HEK293 (cell line): ENCODE measurements at regions not wholly inside any gene's neighbourhood (a gene's known extent, or its start where the extent isn't known, plus 50 kb on each side); places are given as distances from the start of the nearest gene placed in this dataset.

ENCODE experiments used
- CTCF ChIA-PET: fragments of 350-600 bp; formaldehyde crosslinking; extraction: SDS; loops from one replicate; lab custom pipeline; 2021; ENCODE audit warnings: antibody characterized with exemption; lab: Yijun Ruan, JAX
- POLR2A ChIA-PET: fragments of 300-600 bp; formaldehyde crosslinking; extraction: SDS; loops from one replicate; lab custom pipeline; 2020; ENCODE audit warnings: antibody characterized with exemption, inconsistent platforms; lab: Yijun Ruan, JAX
- H3K27ac ChIP-seq: fragments of 200-500 bp; sonication (Bioruptor generic); 2 replicates; pipeline ENCODE4 v1.5.1; 2014; ENCODE audit warnings: low read depth, low read length, control low read depth, inconsistent platforms; ENCODE audit errors: extremely low read depth
- H3K36me3 ChIP-seq, 2 experiments: fragments of 200-500 bp in 1 of 2; sonication (Bioruptor generic) in 1 of 2; 1 replicate in 1 of 2; 2 replicates in 1 of 2; pipeline ENCODE4 v1.5.1; 2014 to 2017; ENCODE audit warnings: inconsistent platforms in 2 of 2, low read length in 2 of 2; ENCODE audit not compliant: control insufficient read depth in 2 of 2, insufficient read depth in 1 of 2
- H3K4me1 ChIP-seq: fragments of 200-500 bp; sonication (Bioruptor generic); 2 replicates; pipeline ENCODE4 v1.5.1; 2014; ENCODE audit warnings: mild to moderate bottlenecking, low read length, inconsistent platforms; ENCODE audit not compliant: control insufficient read depth, insufficient read depth
- H3K4me3 ChIP-seq: 2 replicates; pipeline ENCODE4 v1.5.1; 2011; ENCODE audit warnings: low read depth, mild to moderate bottlenecking, control low read depth, low read length, moderate library complexity
- H3K9me3 ChIP-seq: fragments of 200-500 bp; sonication (Bioruptor generic); 2 replicates; pipeline ENCODE4 v1.5.1; 2014; ENCODE audit warnings: low read depth, low read length, inconsistent platforms; ENCODE audit not compliant: control insufficient read depth, insufficient read depth
- GLI2 ChIP-seq: fragments of 450-650 bp; formaldehyde crosslinking; IDR thresholded peaks from 2 replicates; pipeline ENCODE4; 2017; ENCODE audit warnings: missing biosample characterization, missing genetic modification characterization, low read depth, borderline replicate concordance
- MEIS1 ChIP-seq: sonication (generic); formaldehyde crosslinking; IDR thresholded peaks from 2 replicates; pipeline ENCODE4 v1.8.1; 2022; ENCODE audit warnings: missing genetic modification reagents, mild to moderate bottlenecking, borderline replicate concordance
- PRDM6 ChIP-seq: fragments of 450-650 bp; formaldehyde crosslinking; IDR thresholded peaks from 2 replicates; pipeline ENCODE4 v1.5.1; 2017; ENCODE audit warnings: missing biosample characterization, missing genetic modification characterization
- REPIN1 ChIP-seq: fragments of 450-650 bp; formaldehyde crosslinking; IDR thresholded peaks from 2 replicates; pipeline ENCODE4 v1.5.1; 2017; ENCODE audit warnings: missing biosample characterization, missing genetic modification characterization, low read depth
- YY1 ChIP-seq: fragments of 450-650 bp; formaldehyde crosslinking; IDR thresholded peaks from 2 replicates; pipeline ENCODE4 v1.5.1; 2018; ENCODE audit warnings: missing biosample characterization, missing genetic modification characterization
- ZFP41 ChIP-seq: fragments of 450-650 bp; formaldehyde crosslinking; IDR thresholded peaks from 2 replicates; pipeline ENCODE4 v1.5.1; 2016; ENCODE audit warnings: missing biosample characterization, missing genetic modification characterization, borderline replicate concordance
- ZFP69B ChIP-seq: fragments of 450-650 bp; formaldehyde crosslinking; IDR thresholded peaks from 2 replicates; pipeline ENCODE4 v1.5.1; 2016; ENCODE audit warnings: missing biosample characterization, missing genetic modification characterization
- ZNF16 ChIP-seq: fragments of 450-650 bp; formaldehyde crosslinking; IDR thresholded peaks from 2 replicates; pipeline ENCODE4 v1.5.1; 2016; ENCODE audit warnings: low read depth, missing biosample characterization, missing genetic modification characterization
- ZNF26 ChIP-seq: fragments of 450-650 bp; formaldehyde crosslinking; IDR thresholded peaks from 2 replicates; pipeline ENCODE4 v1.5.1; 2016; ENCODE audit warnings: missing biosample characterization, missing genetic modification characterization
- ZNF311 ChIP-seq: fragments of 450-650 bp; formaldehyde crosslinking; IDR thresholded peaks from 2 replicates; pipeline ENCODE4 v1.5.1; 2017; ENCODE audit warnings: missing biosample characterization, missing genetic modification characterization, borderline replicate concordance
- ZNF473 ChIP-seq: fragments of 450-650 bp; formaldehyde crosslinking; IDR thresholded peaks from 2 replicates; pipeline ENCODE4 v1.5.1; 2017; ENCODE audit warnings: missing biosample characterization, missing genetic modification characterization
- ZNF529 ChIP-seq: fragments of 450-650 bp; formaldehyde crosslinking; IDR thresholded peaks from 2 replicates; pipeline ENCODE4 v1.5.1; 2017; ENCODE audit warnings: missing genetic modification characterization, missing biosample characterization; ENCODE audit not compliant: insufficient replicate concordance
- ZNF560 ChIP-seq: fragments of 450-650 bp; formaldehyde crosslinking; IDR thresholded peaks from 2 replicates; pipeline ENCODE4 v1.5.1; 2017; ENCODE audit warnings: missing biosample characterization, missing genetic modification characterization, borderline replicate concordance
- ZNF571 ChIP-seq: fragments of 450-650 bp; formaldehyde crosslinking; IDR thresholded peaks from 2 replicates; pipeline ENCODE4 v1.5.0; 2017; ENCODE audit warnings: missing biosample characterization, missing genetic modification characterization
- ZNF664 ChIP-seq: fragments of 450-650 bp; formaldehyde crosslinking; IDR thresholded peaks from 2 replicates; pipeline ENCODE4 v1.5.1; 2016; ENCODE audit warnings: missing biosample characterization, missing genetic modification characterization
- ZNF792 ChIP-seq: fragments of 450-650 bp; formaldehyde crosslinking; IDR thresholded peaks from 2 replicates; pipeline ENCODE4 v1.5.1; 2016; ENCODE audit warnings: missing biosample characterization, missing genetic modification characterization
- TF ChIP-seq, protein P1 (sequence below): IDR thresholded peaks from 2 replicates; pipeline ENCODE4 v1.6.1; 2011; ENCODE audit warnings: mild to moderate bottlenecking, low read depth, low read length, borderline replicate concordance
- TF ChIP-seq, protein P2 (sequence below): fragments of 450-650 bp; formaldehyde crosslinking; IDR thresholded peaks from 2 replicates; pipeline ENCODE4 v1.5.1; 2016; ENCODE audit warnings: missing biosample characterization, missing genetic modification characterization
- TF ChIP-seq, protein P3 (sequence below): fragments of 450-650 bp; formaldehyde crosslinking; IDR thresholded peaks from 2 replicates; pipeline ENCODE4 v1.5.1; 2016; ENCODE audit warnings: missing biosample characterization, missing genetic modification characterization

- TF ChIP-seq ZNF311 (tag by site-specific recombination), result no peak
- TF ChIP-seq, protein P1, sequence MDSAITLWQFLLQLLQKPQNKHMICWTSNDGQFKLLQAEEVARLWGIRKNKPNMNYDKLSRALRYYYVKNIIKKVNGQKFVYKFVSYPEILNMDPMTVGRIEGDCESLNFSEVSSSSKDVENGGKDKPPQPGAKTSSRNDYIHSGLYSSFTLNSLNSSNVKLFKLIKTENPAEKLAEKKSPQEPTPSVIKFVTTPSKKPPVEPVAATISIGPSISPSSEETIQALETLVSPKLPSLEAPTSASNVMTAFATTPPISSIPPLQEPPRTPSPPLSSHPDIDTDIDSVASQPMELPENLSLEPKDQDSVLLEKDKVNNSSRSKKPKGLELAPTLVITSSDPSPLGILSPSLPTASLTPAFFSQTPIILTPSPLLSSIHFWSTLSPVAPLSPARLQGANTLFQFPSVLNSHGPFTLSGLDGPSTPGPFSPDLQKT, result no peak
- no peak for TF ChIP-seq ZNF560
- no peak for TF ChIP-seq ZNF16 (tag by site-specific recombination)
- no peak for TF ChIP-seq ZNF26 (tag by site-specific recombination)
- TF ChIP-seq REPIN1 (tag by site-specific recombination), result no peak
These were observed 71.4 kb downstream of the RGS12 start (continued) for GRCh38 chr4:3364199-3364598.

DNA sequence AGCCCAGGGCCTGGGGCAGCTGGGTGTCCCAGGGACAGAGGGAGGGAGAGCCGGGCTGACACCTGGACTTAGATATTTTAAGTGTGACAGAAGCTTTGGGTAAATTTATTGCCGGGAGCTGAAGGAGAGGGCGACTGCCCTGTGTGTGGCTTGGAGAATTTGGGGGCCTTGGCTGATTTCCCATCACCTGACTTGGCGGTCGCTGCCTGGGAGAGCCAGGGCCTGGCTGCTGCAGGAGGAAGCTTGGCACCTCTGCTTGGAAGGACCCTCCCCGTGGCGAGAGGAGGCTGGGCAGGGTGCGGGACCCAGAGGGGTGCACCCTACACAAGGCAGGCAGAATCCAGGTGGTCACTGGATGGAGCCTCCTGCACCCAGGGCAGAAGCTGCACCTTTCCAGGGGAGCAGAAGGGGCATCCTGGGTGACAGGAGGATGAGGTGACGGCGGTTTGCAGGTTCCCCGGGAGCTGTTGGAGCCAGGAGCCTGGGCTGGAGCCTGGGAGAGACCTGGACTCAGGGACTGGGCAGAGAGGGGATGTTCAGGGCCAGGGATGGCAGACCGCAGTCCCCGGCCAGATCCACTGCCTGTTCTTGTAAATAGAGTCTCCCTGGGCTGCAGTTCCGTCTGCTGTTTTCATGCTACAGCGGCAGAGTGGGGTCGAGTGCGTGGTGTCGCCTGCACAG lies 72.0 kb downstream of the RGS12 start:
- peaks cover 6% of the 10 kb centered on the region for H3K4me1 ChIP-seq
- no peak for TF ChIP-seq ZNF571
- no peak for TF ChIP-seq MEIS1 (CRISPR knock-in tag)
- TF ChIP-seq, protein P2, sequence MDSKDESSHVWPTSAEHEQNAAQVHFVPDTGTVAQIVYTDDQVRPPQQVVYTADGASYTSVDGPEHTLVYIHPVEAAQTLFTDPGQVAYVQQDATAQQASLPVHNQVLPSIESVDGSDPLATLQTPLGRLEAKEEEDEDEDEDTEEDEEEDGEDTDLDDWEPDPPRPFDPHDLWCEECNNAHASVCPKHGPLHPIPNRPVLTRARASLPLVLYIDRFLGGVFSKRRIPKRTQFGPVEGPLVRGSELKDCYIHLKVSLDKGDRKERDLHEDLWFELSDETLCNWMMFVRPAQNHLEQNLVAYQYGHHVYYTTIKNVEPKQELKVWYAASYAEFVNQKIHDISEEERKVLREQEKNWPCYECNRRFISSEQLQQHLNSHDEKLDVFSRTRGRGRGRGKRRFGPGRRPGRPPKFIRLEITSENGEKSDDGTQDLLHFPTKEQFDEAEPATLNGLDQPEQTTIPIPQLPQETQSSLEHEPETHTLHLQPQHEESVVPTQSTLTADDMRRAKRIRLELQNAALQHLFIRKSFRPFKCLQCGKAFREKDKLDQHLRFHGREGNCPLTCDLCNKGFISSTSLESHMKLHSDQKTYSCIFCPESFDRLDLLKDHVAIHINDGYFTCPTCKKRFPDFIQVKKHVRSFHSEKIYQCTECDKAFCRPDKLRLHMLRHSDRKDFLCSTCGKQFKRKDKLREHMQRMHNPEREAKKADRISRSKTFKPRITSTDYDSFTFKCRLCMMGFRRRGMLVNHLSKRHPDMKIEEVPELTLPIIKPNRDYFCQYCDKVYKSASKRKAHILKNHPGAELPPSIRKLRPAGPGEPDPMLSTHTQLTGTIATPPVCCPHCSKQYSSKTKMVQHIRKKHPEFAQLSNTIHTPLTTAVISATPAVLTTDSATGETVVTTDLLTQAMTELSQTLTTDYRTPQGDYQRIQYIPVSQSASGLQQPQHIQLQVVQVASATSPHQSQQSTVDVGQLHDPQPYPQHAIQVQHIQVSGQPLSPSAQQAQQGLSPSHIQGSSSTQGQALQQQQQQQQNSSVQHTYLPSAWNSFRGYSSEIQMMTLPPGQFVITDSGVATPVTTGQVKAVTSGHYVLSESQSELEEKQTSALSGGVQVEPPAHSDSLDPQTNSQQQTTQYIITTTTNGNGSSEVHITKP (tag by site-specific recombination), result no peak
- TF ChIP-seq ZFP69B, result no peak
- no peak for TF ChIP-seq ZNF664 (tag by site-specific recombination)
- no peak for TF ChIP-seq ZNF529 (tag by site-specific recombination)
- TF ChIP-seq, protein P3, sequence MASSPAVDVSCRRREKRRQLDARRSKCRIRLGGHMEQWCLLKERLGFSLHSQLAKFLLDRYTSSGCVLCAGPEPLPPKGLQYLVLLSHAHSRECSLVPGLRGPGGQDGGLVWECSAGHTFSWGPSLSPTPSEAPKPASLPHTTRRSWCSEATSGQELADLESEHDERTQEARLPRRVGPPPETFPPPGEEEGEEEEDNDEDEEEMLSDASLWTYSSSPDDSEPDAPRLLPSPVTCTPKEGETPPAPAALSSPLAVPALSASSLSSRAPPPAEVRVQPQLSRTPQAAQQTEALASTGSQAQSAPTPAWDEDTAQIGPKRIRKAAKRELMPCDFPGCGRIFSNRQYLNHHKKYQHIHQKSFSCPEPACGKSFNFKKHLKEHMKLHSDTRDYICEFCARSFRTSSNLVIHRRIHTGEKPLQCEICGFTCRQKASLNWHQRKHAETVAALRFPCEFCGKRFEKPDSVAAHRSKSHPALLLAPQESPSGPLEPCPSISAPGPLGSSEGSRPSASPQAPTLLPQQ (tag by site-specific recombination), result no peak
- TF ChIP-seq ZNF473, result no peak
- no peak for TF ChIP-seq ZNF792 (tag by site-specific recombination)
- TF ChIP-seq GLI2 (tag by site-specific recombination), result no peak
- TF ChIP-seq PRDM6 (tag by site-specific recombination), result no peak
- TF ChIP-seq ZFP41 (tag by site-specific recombination), result no peak
- TF ChIP-seq YY1, result no peak
- H3K27ac ChIP-seq, result no peak overlapping the region
- no peak overlapping the region for H3K4me3 ChIP-seq
- ChIA-PET POLR2A (no interaction called here), CTCF (interaction anchor here (0.5 to 0.7 kb wide), 2 partner anchors 38 to 328 kb away, joined by 3 read pairs; no protein-coding TSS in a partner anchor)
- H3K36me3 ChIP-seq, result no peaks in the 10 kb centered on the region
- no peaks in the 10 kb centered on the region for H3K9me3 ChIP-seq
